ENCODE measurements at regions not wholly inside any gene's neighbourhood (a gene's known extent, or its start where the extent isn't known, plus 50 kb on each side); places are given as distances from the start of the nearest gene placed in this dataset.

GRCh38 chr10:90354914-90355313 lies 502.9 kb downstream of the HTR7 start:
- no peak for FAIRE-seq
- no peak for DNase-seq (ENCODE audit: extremely low spot score, insufficient read length, low read depth)

GRCh38 chr10:90363799-90364483 lies 493.9 kb downstream of the HTR7 start:
- no peak for DNase-seq (ENCODE audit: extremely low spot score, insufficient read length, low read depth)
- no peak for FAIRE-seq

DNA sequence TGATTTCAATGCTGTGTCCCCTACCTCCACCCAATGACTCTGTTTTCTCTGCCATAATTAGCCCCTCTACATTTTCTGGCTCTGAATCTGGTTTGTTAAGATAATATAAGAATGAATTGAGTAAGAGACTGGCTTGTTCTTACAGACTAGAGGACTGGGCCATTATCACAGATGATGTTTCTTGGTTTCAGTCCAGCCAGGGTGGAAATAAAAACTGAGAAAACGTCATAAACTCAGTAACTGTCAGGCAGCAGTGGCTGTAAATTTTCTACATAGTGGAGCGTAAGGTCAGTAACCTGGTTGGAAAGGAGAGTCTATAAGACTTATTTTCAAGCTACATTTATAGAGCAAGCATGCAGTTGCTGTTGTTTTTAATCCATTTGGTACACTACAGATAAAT lies 485.4 kb downstream of the HTR7 start:
- DNase-seq (ENCODE audit: extremely low spot score, insufficient read length, low read depth) (no peak), FAIRE-seq (no peak)

GRCh38 chr10:90373911-90374310 lies 483.9 kb downstream of the HTR7 start:
- FAIRE-seq (no peak), DNase-seq (ENCODE audit: extremely low spot score, insufficient read length, low read depth) (no peak)

- FAIRE-seq (no peak), DNase-seq (ENCODE audit: extremely low spot score, insufficient read length, low read depth) (no peak)
Observed at GRCh38 chr10:90378524-90379076, 479.2 kb downstream of the HTR7 start.

- no peak for FAIRE-seq
- DNase-seq (ENCODE audit: extremely low spot score, insufficient read length, low read depth), result no peak
Observed at GRCh38 chr10:90381468-90381867, 476.4 kb downstream of the HTR7 start.

DNA sequence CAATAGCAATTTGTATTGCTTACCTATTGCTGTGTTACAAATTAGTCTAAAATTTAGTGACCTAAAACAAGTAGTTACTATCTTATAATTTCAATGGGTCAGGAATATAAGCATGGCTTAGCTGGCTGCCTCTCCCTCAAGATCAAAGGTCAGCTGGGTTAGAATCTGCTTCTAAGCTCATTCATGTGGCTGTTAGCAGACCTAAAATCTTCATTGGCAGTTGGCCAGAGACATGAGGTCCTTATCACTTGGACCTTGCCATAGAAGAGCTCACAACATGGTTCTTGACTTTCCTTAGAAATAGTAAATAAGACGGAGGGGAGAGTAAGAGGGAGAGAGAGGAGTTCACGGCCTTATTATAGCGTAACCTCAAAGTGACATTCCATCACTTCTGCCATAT lies 468.0 kb downstream of the HTR7 start:
- no peak for DNase-seq (ENCODE audit: extremely low spot score, insufficient read length, low read depth)
- no peak for FAIRE-seq

- FAIRE-seq (no peak), DNase-seq (ENCODE audit: extremely low spot score, insufficient read length, low read depth) (no peak)
Observed at GRCh38 chr10:90394311-90394710, 463.5 kb downstream of the HTR7 start.

- FAIRE-seq (no peak), DNase-seq (ENCODE audit: extremely low spot score, insufficient read length, low read depth) (no peak)
Observed at GRCh38 chr10:90396721-90397120, 461.1 kb downstream of the HTR7 start.

- FAIRE-seq (no peak), DNase-seq (ENCODE audit: extremely low spot score, insufficient read length, low read depth) (no peak)
Observed at GRCh38 chr10:90398566-90398965, 459.3 kb downstream of the HTR7 start.

GRCh38 chr10:90399782-90400181 lies 458.1 kb downstream of the HTR7 start:
- DNase-seq (ENCODE audit: extremely low spot score, insufficient read length, low read depth) (no peak), FAIRE-seq (no peak)

GRCh38 chr10:90403211-90404000 lies 454.4 kb downstream of the HTR7 start:
- no peak for DNase-seq (ENCODE audit: extremely low spot score, insufficient read length, low read depth)

GRCh38 chr10:90407131-90407530 lies 450.7 kb downstream of the HTR7 start:
- no peak for FAIRE-seq
- DNase-seq (ENCODE audit: extremely low spot score, insufficient read length, low read depth), result no peak

More at GRCh38 chr10:90403211-90404000, 454.4 kb downstream of the HTR7 start:
- FAIRE-seq, result no peak

- FAIRE-seq (no peak), DNase-seq (ENCODE audit: extremely low spot score, insufficient read length, low read depth) (no peak)
Observed at GRCh38 chr10:90407851-90408250, 450.0 kb downstream of the HTR7 start.

GRCh38 chr10:90412582-90412981 lies 445.3 kb downstream of the HTR7 start:
- no peak for FAIRE-seq
- no peak for DNase-seq (ENCODE audit: extremely low spot score, insufficient read length, low read depth)

GRCh38 chr10:90413196-90413595 lies 444.6 kb downstream of the HTR7 start:
- no peak for FAIRE-seq
- no peak for DNase-seq (ENCODE audit: extremely low spot score, insufficient read length, low read depth)

DNA sequence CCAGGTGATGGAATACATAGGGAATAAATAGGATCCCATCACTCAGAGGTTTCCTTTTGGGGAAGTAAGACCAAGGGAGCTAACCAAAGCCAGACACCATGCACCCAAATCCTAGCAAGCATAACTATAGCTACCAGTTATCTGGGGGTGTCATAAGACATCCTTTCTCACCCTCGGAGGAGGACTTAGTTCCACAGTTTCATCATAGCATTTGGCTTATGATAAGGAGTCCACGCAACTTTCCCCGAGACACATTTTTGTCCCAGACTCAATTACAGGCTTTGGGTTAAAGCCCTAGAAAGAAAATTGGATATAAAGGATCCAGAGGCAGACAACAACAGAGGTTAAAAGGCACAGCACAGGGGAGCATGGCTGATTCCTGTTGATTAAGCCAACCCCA lies 442.9 kb downstream of the HTR7 start:
- DNase-seq (ENCODE audit: extremely low spot score, insufficient read length, low read depth) (no peak), FAIRE-seq (no peak)

GRCh38 chr10:90417029-90417428 lies 440.8 kb downstream of the HTR7 start:
- FAIRE-seq (no peak), DNase-seq (ENCODE audit: extremely low spot score, insufficient read length, low read depth) (no peak)

DNA sequence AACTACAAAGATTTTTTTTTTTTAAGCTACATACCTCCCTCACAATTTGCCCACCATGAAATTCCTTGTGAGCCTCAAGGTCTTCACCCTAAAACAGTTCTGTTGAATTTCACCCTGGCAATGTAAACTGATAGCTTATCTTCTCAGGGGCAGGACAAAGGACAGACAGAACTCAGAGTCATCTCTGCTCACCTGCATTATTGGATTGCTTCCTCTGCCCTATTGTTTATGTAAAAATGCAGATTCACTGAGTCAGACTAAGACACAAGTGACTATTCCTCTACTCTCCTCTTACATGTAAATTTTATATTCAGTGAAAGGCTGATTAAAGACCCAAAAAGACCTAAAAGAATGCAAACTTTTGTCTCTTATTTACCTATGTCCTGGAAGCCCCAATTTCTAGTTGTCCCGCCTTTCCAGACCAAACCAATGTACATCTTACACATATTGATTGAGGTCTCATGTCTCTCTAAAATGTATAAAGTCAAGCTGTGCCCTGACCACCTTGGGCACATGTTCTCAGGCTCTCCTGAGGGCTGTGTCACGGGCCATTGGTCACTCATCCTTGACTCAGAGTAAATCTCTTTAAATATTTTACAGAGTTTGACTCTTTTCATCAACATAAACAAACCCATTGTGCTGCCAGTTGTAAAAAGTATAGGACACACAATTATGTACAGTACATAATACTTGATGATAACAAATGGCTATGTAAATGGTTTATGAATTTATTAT lies 440.2 kb downstream of the HTR7 start:
- DNase-seq (ENCODE audit: extremely low spot score, insufficient read length, low read depth) (no peak), FAIRE-seq (no peak)

GRCh38 chr10:90418869-90419652 lies 438.8 kb downstream of the HTR7 start:
- no peak for DNase-seq (ENCODE audit: extremely low spot score, insufficient read length, low read depth)

More at GRCh38 chr10:90418869-90419652, 438.8 kb downstream of the HTR7 start:
- FAIRE-seq, result no peak

Measured in GM18507 (cell line).